ENCODE measurements at regions not wholly inside any gene's neighbourhood (a gene's known extent, or its start where the extent isn't known, plus 50 kb on each side); places are given as distances from the start of the nearest gene placed in this dataset.
"Not testable (repeated sequence)": the region's sequence is repeated elsewhere in the genome, so short reads cannot be mapped to it uniquely, and the experiment has no call there.

DNA sequence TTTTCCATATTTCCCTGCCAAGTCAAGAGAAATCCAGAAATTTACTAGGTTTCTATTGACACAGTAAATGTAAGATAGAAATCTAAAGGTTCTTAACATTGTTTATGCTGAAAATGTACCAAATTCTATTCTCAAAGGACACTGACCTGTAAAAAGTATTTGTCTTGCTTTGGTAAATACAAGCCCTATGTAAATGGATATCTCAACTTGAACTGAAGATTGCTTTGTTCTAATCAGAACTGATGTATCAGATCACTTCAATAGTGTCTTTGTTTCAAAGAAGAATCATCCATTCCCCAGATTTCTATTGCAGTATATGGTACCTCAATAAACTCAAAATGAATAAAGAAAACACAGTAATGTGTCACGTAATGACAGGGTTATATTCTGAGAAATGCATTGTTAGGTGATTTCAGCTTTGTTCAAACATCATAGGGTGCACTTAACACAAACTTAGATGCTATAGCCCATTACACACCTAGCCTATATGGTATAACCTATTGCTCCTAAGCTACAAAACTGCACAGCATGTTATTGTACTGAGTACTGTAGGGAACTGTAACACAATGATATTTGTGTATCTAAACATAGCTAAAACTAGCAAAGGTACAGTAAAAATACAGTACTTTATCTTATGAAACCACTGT lies 143.5 kb upstream of the NECTIN3 start:
- DNase-seq (ENCODE audit: low read depth in 2 of 2), result no peak

DNA sequence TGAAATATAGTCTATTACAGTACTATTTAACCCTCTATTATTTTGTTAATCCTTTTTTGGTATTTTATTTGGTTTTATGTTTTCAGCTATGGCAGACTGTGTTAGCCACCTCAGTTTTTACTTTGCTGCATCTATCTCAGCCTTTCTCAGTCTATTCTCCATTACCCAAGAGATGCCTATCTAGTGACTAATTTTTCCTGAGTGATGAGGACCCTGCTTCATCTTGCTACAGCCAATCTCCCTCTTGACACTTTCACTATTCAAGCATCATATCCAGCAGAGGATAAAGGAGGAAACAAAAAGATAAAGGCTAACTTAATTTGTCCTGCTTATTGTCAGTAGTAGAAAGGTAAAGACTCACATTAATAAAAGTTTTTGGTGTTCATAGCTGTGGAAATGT lies 141.8 kb upstream of the NECTIN3 start:
- no peak for DNase-seq (ENCODE audit: low read depth in 2 of 2)

DNA sequence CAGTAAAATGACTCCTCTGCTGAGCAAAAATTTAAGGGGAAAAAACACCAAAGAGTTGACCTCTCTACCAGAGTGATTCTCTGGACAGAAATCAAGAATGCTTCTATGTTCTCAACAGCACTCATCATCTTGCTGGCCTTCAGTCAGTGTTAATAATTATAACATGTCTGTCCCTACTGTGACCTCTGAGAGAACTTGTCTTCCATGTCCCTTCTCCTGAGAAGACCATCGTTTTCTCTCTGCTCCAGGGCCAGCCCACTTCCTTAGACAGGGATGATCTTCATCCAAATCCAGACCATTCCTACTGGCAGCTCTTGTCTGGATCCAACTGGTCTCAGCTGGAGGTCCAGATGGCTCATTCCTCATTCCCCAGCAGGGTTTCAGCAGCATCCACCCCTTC lies 139.0 kb upstream of the NECTIN3 start:
- DNase-seq (ENCODE audit: low read depth in 2 of 2), result no peak

DNA sequence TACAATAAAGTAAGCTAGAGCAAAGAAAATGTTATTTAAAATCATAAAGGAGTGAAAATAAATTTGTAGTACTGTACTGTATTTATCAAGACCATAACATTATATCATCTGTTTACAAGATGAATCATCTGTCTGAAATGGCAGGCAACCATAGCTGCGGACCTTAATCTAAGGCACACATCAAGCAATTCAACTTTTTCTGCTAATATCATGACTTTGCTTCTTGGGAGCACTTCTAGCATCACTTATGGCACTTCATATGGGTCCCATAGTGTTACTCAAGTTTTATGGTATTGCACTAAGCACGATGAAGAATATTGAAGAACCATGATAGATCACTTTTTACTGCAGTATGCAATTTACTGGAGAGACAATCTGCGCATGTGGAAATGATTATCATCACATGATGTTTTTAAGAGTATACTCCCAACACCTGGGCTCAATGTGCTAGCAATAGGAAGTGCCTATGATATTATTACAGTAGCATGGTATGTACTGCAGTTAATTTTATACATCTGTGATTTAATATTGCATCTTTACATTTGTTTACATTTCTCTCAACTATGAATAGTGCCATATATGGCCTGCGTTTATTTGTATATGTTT lies 137.7 kb upstream of the NECTIN3 start:
- no peak for DNase-seq (ENCODE audit: low read depth in 2 of 2)

DNA sequence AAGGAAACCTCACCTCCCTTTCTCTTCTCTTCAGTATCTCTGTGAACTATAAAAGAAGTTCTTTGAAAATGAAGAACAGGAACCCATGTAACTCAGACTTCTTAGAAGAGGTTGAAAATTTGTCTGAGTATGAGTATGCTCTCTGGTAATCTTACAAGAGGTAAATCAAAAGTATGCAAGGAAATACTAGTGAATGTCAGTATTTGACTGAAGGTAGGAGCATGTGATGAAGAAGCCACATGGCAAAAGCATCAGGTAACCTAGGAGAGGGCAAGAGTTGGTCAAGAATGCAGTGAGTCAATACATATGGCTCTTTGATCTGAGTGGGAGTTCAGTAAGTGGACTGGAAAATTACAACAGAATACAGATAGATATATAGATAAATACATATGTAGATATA lies 133.0 kb upstream of the NECTIN3 start:
- DNase-seq (ENCODE audit: low read depth in 2 of 2), result no peak

DNA sequence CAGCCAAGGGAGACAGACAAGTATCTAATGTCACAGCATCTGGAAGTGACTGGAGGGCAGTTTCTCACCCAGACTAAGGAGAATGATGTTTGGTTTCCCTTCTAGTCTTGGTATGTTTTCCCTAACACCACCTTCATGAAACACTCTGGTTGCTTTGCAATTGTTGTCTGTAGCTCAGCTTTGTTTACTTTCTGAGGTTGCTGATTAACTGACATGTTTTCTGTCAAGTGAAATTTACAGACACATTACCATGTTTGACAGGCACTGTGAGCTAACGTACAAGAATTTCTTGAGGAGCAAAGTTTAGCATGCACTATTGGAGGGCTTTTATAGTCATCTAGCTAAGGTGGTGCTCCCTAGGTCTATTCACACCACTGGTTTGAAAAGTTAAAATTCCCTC lies 131.6 kb upstream of the NECTIN3 start:
- no peak for DNase-seq (ENCODE audit: low read depth in 2 of 2)

DNA sequence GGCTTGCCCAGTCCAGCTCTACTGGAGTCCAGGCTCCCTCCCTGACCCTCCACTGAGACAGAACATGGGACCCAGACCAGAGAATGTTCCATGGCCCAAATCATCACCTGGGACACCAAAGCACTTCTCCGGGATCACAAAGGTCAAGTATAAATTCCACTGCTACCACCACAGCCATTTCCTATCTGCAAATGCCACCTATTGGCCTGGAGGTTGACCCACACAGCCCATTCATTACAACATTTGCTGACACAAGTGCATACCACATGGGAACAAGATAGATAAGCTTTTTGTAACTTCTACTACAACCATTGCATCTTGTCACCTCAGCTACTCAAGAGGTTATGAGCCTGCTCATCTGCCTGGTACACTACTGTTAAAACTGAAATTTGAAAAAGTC lies 126.8 kb upstream of the NECTIN3 start:
- DNase-seq (ENCODE audit: low read depth in 2 of 2), result no peak

DNA sequence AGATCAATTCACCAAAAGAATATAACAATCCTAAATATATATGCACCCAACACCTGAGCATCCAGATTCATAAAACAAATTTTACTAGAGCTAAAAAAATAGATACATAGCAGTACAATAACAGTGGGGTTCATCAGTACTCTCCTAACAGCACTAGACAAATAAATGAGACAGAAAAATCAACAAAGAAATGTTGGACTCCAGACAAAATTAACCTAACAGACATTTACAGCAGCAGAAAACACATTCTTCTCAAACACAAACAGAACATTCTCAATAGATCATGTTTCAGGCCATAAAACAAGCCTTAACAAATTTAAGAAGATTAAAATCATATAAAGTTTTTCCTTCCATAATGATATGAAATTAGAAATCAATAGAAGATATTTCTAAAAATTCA lies 124.8 kb upstream of the NECTIN3 start:
- no peak for DNase-seq (ENCODE audit: low read depth in 2 of 2)

DNA sequence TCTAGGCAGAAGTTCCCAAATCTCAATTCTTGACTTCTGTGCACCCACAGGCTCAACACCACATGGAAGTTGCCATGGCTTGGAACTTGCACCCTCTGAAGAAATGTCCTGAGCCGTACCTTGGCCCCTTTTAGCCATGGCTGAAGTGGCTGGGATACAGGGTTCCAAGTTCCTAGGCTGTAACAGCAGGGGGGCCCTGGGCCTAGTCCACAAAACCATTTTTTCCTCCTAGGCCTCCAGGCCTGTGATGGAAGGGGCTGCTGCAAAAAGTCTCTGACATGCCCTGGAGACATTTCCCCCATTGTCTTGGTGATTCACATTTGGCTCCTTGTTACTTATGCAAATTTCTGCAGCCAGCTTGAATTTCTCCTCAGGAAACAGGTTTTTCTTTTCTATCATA lies 122.4 kb upstream of the NECTIN3 start:
- not testable (repeated sequence) for DNase-seq (ENCODE audit: low read depth in 2 of 2)

DNA sequence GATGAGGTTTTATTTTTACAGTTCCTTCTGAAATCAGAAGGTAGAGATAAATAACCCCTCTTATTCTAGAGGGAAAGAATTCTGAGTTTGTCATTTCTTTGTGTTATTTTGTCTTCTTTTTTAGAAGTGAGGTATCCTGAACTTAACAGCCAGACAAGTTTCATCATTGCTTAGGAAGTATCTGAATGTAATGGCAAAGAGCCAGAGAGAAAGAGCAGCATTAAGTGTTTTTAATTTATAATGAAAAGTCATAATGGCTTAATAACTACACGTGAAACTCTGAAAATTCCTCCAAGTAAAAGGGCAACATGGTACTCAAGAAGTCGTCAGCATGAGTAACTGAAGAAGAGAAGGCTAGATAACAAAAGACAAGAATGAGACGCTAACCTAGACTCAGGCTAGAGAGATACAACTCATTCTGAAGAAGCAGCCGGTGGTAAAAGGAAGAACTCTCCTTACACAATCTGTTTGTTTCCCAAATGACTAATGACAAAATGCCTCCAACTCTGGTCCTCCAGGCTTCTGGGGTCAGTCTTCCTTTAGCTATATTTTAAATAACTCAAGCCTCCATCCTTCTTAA lies 116.2 kb upstream of the NECTIN3 start:
- DNase-seq (ENCODE audit: low read depth in 2 of 2), result no peak

DNA sequence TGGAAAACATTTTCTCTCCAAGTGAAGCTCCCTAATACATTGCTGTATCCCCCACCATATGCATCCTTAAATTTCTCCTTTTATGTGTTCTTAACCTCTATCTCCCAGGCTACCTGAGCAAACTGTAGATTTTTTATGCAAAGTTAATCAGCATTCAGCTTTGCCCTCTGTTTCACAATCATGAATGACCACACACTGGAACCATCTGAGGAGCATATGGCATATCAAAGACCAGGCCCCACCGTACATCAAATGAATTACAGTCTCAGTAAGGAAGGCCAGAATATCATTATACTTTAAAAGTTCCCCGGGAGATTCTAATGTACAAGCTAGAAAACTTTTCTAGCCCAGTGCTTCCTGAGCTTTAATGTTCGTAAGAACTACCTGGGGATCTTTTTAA lies 115.5 kb upstream of the NECTIN3 start:
- no peak for DNase-seq (ENCODE audit: low read depth in 2 of 2)

DNA sequence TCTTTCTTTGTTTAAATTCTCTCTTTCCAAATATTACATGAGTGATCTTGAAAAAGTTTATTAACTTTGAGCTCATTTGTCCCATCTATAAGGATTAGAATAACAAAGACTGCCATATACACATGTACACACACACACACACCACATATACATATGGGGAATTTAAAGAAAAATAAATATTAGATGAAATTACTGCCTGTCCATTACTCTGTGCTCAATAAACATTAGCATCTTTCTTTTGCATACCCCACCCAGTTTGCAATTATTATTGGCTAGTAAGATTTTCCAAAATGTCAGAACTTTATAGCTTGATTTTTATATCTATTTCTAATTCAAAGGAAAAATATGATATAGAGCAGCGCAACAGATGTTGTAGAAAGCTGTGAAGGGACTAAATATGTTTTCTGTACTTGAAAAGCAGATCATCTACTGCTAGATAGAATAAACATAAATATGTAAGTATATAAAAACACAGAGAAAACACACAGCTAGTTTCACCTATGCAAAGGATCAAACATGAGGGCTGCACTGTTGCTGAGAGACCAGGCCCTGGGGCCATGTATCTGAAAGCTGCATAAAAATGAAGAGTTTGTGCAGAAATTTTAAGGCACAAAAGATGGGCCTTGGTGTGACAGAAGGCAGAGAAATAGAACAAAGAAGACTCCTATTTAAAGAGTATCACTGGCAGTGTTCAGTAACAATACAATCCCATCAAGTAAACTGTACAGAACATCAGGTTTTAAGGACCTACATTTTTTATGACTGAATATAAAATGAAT lies 114.2 kb upstream of the NECTIN3 start:
- DNase-seq (ENCODE audit: low read depth in 2 of 2), result no peak

DNA sequence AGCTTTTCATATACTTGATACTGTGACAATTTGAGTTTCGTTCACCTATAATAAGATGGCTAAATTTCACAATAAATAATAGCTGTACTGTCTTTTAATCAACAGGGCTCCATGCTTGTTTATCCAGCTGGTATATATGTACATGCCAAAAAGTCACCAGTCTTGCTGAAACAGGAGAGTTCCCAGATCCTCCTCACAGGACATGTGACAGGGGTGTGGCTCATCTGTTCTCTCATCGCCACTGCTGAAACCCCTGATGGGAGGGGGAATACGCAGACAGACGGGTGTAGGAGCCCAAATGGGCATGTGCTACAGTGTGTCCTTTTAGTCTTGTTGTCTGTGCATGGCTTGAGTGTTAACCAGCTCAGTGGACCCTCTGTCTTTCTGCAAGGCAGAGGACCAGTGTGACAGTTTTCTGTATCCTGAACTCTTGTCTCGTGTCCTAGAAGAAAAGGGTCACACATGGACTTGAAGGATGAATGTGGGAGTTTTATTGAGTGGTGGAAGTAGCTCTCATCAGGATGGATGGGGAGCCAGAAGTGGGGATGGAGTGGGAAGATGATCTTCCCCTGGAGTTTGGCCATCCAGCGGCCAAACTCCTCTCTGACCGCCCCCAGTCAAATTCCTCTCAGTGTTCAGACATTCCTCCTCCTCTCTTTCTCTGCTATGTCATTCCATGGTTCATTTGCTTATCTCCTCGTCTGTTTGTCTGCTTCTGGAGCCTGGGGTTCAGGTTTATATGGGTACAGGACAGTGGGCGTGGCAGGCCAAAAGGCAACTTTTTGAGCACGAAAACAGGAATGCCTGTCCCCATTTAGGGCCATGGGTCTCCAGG lies 113.1 kb upstream of the NECTIN3 start:
- no peak for DNase-seq (ENCODE audit: low read depth in 2 of 2)

DNA sequence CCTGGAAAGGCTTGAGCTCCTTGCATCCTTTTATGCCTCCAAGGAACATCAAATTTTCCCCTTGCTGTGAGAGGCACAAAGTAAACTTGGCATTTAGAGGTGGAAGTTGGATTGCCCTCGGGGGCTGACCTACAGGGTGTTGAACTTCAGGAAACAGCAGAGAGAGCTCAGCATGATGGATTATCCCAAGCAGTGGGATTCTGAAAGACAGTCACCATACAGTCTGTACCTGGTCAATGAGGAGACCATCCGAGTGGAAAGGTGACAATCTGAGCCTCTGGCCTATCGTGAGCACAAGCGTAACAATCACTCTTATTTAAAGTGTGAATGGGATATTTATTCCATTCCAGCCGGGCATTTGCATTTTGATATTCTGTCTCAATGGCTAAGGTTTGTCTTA lies 105.6 kb upstream of the NECTIN3 start:
- DNase-seq (ENCODE audit: low read depth in 2 of 2), result no peak

DNA sequence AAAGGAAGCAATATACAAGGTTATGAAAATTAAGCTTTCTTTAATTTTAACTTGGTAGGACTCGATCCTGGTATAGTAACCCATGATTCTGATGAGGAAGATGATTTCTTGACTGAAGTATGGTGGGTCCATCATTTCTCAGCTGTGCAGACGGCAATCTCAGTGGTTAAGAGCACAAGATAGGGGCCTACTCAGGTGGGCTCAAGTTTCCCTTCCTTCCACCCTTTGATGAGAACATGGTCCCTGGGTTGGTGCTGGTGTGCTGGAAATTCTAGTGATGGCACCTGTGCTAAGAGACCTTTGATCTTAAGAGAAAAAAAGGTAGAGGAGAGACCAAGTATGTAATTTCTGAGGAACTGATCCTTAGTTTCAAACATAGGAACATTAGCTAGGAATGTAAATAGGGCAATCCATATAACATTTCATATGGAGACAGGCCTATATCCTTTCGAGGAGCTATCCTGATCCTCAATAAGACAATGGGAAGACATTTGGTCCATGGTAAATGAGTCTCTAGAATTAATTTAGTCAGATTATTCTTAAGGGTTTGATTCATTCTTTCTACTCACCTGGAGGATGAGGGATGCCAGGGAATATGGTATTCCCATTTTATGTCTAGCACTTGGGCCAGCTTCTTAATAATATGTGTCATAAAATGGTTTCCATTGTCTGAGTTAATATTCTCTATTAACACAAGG lies 104.5 kb upstream of the NECTIN3 start:
- no peak for DNase-seq (ENCODE audit: low read depth in 2 of 2)

DNA sequence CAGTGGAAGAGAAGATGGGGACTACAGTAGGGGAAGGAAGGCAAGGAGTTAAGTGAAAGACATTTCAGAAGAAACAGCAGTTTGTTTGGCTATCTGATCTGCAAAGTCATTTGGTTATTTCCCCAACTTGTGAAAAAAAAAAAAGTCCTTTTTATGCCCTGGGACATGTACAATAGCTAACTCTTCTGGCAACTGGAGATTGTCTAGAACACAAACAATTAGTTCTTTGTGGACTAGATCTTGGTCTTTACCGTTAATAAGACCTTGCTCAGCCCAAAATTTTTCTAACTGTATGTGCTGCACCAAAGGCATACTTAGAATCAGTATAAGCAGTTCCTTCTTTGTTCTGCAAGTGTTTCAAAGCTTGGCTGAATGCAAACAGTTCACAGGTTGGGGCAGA lies 103.5 kb upstream of the NECTIN3 start:
- no peak for DNase-seq (ENCODE audit: low read depth in 2 of 2)

DNA sequence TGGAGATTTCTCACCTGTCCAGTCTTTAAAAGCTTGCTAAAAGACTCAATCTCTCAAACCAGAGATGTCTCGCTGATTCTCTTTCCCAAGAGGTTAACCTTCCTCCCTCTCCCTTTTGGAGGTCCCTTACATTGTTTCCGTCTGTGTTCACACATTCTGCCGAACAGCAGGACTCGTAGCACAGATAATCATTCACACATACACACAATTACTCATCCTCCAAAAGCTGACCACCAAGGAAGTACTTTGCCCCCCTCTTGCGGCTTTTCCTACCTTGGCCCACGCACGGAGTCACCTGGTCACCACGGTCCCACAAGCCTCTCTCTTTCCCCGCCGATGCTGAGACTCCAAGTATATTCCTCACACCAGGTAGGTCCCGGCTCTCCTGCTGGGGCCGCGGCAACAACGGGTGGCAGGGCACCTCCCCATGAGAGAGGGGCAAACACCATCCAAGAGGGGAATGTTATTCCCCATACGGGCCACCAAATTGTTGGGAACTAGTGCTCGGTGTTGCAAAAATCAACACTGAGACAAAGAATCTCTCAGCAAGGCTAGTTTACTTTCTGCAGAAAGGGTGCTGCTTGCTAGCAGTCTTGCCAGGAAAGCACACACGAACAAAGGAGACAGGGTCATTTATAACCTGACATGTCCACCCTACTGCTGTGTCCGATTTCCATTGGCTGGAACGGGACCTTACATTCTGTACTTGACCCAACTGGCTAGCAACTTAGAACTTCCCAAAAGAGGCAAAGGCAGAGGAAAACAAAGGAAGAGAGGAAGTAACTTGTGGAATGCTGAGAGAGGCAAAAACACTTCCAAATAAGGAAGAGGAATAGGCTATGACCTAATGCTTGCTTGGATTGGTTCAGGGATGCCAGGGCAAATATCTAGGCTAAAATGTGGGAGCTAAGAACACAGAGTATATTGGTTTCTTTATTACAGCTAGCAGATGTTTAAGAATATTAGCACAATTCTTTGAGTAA lies 102.1 kb upstream of the NECTIN3 start:
- no peak for DNase-seq (ENCODE audit: low read depth in 2 of 2)

DNA sequence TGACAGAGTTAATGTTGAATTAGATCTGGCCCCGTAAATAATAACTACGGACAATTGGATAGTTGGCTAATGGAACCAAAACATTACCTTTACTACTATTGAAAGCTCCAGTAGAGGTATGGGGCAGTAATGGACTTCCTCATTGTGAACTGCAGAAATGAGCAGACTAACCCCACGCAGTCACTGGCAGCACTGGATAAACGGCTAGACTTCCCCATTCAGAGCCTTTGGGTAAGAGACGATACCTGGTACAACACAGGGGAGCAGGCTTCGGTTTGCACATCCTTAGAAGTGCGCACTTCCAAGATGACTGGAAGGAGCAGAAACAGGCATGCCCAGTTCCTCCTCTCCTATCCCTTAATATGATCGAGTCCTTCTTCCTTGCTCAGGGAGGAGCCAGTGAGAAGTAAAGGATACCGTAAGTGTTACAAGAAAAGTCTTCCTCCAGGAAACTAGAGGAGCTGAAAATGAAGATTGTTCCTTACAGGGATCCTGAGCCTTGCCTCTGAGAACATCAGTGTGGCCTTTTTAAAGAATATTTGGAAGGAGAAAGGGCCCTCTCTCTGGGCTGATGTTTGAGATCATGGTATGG lies 100.5 kb upstream of the NECTIN3 start:
- no peak for DNase-seq (ENCODE audit: low read depth in 2 of 2)

DNA sequence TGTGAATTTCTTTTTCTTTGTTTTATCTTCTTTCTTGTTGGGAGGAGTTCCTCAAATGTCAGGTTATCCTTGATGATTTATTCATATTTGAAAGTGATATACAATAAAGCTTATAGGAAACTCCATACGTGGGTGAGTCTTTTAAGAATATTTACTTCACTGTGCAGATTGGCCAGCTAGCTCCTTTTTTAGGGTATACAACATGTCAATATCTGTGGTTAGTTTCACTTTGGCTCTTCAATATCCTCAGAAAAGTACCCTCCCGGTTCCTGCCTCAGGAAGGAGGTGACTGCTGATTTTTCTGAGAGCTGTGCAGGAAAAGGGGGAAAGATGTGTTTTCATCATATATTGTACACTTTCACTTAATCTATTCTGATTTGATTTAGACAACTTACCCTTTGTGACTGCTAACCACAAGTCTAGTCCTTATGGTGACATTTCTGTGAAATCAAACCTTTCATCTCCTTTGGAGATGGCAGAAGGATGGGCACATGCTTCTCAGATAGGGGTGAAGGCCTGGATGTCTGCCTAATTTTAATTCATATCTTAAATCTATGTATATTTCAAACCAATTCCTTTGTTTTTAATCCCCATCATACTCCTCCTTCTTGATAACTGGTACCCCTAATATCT lies 98.2 kb upstream of the NECTIN3 start:
- DNase-seq (ENCODE audit: low read depth in 2 of 2), result no peak
